ENCODE measurements at regions not wholly inside any gene's neighbourhood (a gene's known extent, or its start where the extent isn't known, plus 50 kb on each side); places are given as distances from the start of the nearest gene placed in this dataset.

DNA sequence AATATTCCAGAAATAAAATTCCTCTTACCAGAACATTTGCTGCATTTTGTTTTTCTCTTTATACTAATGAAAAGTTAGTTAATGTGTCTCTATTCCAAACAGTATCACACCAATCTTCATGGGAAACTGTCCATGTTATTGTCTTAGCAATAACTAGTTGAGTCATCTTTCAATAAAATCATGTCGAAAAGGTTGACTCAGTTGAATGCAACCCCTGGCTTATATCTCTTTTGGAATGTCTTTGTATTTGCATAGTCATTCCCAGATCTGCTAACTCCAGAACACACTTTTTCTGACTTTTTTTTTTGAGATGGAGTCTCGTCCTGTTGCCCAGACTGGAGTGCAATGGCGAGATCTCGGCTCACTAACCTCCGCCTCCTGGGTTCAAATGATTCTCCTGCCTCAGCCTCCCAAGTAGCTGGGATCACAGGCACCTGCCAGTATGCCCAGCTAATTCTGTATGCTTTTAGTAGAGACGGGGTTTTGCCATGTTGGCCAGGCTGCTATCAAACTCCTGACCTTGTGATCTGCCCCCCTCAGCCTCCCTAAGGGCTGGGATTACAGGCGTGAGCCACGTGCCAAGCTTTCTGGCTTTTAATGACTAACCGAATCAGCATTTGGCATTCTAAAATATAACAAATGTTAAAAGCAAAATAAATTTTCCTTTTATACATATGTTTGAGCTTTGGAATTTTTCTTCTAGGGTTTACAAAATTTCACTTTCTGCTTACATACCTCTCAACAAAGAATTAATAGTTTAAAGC lies 133.2 kb upstream of the GULP1 start:
- no peak for DNase-seq

DNA sequence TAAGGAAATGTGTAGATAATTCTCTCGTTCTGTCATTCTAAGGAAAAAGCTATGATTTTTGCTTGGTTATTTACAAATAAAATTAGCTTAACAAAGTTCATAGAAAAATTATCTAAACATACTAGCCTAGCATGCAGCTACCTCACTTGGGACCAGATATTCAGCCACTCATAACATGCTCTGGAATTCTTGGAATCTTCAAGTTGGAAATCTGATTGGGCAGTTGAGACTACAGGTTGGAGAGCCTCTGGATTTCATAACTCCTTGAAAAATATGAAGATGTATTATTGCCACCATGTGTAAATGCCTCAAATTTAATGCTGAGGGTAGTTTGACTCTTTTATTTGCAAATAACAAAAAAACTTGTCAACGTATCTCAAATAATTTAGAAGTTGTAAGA lies 132.2 kb upstream of the GULP1 start:
- DNase-seq: no peak

DNA sequence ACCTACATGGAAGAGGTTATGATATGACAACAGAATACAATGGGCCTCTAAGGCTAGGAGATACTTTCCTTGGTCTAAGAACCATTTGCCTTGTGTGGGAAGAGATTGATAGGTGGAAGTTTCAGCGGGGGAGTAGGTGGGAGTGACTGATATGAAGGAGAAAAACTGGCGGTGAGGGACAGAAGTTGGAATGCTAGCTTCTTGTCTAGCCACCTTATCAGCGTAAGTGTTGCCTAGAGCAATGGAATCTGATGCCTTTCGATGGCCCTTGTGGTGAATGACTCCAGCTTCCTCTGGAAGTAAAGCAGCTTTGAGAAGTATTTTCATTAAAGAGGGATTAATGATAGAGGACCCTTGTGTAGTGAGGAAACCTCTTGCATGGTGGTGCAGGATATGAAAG lies 121.3 kb upstream of the GULP1 start:
- no peak for DNase-seq

DNA sequence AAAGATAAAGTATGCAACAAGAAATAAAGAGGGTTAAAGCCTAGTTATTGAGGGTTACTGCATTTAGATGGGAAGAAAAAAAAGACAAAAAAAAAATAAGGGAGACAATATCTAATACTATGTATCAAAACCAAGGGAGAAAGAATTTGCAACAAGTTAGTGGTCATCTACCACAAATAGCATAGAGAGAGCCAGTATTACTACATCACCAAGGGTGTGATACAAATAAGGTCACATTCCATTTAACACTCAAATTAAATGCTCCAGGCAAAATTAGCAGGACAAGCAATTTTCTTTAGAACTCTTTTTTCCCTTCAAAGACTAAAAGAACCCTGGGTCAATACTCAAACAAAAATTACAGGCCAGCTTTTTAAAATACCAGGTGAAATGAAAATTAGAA lies 115.1 kb upstream of the GULP1 start:
- DNase-seq: no peak

DNA sequence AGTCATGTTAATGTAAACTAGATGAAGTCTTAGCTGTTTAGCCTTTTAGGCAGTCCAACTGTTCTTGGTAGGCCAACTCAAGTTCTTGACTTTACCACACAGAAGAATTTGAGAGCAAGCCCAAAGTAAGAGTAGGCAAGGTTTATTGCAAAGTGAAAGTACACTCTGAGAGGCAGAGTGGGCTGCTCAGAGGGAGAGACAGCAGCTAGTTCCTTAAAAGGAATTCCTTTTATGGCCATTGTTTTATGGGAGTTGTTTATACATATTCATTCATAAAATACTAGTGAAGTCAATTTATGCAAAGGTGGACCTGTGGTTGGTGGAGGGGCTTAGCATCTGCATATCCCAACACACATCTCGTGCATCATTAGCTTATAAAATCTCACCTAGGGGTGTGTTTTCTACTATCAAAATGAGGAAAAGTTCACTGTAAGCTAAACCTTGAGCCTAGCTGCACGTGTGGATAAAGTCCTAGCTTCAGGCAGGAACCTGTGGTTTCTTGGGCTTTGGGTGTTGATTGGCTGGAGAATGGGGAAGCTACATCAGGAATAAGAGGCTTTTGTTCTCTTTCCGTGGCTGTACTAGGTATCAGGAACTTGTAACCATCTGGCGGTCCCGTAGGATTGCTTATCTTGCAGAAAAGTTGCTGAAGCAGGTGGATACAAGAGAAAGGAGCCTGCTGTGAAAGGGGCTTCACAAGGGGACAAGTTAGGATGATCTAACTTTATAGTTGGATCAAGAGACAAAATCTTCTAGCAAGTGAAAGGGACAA lies 110.4 kb upstream of the GULP1 start:
- no peak for DNase-seq

DNA sequence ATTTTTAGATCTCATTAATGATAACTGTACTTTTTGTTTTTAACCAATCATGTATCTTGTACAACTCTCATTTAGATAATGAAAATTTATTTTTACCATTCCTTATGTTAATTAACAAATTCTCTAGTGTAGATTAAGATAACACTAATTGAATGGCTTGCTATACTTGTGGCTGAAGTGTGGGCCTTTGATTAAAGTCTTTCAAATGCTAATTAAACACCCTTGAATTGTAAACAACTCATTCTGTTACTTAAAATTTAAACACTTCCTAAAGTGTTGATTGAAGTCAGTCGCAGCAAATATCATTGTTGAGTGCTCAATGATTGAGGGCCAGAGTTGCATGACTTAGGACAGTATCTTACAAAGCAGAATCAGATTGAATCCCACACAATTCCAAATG lies 109.8 kb upstream of the GULP1 start:
- DNase-seq: no peak

DNA sequence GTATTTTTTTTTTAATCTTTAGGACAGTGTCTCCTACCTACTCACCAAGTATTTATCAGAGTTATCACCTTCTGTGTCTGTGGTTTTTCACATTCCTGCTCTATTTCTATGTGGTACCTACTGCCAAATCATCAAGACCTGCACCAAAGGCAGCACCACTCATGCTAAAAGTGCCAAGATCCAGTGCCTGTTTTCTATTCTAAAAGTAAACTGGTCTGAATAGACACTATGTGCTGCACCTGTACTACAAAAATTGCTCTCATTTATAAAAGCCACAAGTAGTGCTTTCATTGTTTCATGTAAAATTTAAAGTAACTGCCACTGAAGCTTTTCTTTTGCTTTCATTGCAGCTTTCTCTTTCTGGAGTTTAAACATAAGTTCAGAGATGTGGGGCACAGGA lies 103.9 kb upstream of the GULP1 start:
- no peak for DNase-seq

DNA sequence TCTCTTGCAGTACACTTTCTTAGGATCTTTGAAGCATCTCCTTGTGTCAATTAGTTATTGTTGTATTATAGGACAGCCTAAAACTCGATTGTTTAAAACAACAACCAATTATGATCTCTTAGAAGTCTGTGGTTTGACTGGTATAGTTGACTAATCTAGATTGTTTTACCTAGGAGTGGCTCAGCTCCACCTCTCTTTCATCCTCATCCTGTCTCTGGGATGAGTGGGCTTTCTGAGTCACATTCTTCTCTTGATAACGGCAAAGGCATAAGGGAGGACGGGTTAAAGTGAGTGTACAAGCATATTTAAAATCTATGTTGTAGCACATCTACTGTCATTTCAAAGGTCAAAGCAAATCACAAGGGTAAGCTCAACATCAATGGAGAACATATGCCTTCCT lies 102.3 kb upstream of the GULP1 start:
- DNase-seq: peak; percentile 5

DNA sequence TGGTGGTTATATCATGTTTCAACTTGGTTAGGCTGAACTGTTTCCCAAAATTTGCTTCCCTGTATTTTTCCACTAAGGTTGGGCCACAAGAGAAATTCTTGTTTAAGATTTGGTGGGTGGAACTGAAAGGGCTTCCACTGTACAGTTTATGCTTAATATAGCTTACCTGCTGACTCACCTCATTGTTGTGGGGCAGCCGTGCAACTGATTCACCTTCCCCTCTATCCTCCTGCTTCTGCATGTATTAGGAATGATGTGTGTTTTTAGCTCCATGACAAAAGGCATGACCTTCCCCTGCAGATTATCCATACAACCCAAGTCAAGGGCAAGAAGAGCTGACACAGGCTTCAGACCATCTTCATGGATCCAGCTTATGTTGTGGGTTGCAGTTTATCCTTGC lies 98.4 kb upstream of the GULP1 start:
- DNase-seq: no peak

DNA sequence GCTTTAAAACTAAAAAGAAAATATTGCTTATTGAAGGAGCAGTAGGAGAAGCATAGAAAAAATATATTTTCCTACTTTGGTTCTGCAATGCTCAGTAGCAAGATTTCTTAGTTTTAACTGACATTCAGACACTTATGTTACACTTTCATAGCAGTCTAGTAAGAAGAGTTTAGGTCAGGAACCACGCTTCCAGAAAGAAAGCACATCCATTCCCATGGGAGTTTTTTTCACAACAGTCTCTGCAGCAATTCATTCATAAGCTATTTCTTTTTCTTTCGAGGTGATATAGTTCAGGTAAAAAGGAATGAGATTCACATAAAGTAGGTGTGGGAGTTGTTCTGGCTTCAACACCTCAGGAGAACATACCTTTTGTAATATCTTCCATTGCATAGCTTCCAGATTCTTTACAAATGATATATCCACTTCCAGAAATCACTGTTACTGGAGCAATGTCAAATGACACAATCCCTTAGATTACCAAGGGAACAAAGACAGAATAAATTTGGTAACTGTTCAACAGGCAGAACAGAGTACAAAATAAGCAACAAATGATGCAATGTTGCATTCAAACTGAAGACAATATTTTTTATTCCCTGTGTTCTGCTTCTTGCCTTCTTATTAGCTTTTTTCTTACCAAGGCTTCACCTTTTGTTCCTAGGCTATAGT lies 95.2 kb upstream of the GULP1 start:
- DNase-seq: no peak

DNA sequence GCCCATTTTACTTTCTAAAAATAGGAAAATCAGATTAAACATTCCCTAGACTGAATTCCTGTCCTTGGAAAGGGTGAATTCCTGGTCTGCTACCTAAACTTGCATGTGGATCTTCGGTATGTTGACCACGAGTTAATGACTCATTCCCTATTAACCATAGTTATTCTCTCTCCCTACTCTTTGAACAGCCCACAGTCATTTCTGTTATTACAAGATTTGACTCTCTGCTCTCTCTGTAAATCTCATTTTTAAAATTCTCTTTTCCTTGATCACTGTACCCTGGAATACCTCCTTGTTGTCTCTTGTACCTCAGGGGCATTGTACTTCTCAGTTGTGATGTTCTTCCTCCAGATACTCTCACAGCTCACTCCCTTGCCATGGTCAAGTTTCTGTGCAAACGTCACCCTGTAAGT lies 92.0 kb upstream of the GULP1 start:
- DNase-seq: peak; percentile 5

DNA sequence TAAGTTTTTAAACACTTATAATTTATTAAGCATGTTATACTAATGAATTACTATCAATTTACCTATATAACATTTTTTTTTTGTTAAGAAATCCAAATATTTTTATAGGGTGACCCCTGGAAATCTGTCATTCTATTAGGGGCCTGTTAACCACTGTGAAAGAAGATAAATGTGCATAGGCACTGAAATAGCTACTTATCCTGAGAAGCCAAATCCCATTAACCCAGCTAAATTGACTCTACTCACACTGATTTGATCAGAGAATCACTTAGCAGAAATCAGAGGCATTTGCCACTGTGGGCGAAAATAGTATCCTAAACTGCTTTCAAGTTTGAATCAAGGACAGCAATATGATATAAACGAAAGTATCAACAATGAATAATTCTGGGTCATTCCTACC lies 90.0 kb upstream of the GULP1 start:
- DNase-seq: no peak

DNA sequence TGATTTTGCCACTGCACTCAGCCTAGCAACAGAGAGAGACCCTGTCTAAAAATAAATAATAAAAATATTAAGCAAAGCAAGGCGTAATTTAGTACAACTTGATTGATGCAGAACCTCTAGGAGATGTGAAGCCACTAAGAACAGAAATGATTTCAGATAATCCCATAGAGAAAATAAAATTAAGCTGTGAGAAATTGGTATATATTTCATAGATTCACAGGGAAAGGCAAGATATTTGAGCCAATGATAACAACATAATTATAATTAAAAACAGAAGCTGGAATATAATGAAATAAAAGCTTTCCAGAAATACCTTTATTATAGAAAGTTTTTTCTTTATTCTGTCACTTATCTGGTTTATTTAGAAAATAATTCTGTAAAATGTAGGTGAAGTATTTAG lies 88.9 kb upstream of the GULP1 start:
- DNase-seq: no peak

DNA sequence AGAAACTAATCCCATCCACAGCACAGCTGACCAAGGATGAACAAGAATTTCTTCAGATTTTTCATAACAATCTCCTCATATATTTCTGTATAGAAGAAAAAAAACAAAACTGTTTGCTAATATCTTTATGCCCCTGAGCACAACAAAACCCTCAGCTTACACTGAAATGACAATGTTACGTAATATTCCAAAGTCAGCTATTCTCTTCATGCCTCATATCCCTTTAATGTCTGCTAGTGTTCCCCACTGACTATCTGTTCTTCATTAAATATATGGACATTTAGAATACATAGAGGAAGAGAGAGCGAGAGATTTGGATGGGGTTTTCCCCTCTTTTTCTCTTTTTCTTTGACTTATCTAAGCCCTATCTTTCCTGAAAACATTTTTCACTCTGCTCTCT lies 87.9 kb upstream of the GULP1 start:
- DNase-seq: no peak

DNA sequence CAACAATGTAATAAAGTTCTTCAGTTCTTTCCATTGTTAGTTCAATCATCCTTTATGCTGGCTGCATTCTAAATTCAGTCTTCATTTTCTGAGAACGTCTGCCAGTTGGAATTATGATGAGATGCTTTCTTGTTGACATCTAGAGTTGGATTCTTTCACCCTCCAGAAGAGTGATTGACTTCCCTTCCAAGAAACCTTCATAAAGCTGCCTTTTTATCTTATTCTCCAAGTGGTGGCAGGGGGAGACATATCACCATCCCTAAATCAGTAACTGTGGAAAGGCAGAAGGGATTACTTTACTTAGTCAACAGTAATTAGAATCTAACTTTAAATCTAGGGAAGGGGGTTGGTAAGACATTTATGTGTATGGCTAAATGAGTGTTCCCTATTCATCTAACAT lies 86.8 kb upstream of the GULP1 start:
- no peak for DNase-seq

DNA sequence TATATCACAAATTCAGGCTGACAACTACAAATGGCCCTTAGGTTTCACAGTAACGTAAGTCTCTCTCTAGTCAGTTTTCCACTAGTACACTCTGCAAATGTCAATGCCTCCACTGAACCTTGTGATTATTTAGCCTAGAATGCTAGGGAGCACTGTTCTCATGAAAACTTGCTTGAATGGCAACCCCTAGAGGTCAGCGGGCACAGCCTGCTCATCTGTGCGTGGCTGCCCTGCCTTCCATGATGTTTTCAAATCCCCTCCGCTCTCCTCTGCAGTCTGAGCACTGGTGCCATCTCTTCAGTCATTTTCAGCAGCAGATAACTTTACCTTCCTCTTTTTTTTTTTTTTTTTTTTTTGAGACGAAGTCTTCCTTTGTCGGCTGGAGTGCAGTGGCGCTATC lies 84.1 kb upstream of the GULP1 start:
- no peak for DNase-seq

DNA sequence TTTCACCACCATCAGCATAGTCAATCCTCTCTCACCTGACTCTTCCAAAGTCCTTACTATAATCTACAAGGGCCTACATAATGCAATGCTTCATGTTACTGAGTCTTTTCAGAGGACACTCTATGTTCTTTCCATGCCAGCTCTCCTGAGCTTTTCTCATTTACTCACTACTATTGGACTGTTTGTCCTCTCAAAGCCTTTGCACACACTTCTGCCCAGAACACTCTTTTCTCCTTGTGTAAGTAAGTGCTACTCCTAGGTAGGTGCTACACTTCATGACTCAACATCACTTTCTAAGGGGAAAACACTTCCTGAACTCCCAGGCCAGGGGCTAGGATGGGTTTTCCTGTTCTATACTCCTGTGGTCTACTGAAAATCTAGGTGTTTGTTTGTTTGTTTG lies 82.5 kb upstream of the GULP1 start:
- DNase-seq: no peak

DNA sequence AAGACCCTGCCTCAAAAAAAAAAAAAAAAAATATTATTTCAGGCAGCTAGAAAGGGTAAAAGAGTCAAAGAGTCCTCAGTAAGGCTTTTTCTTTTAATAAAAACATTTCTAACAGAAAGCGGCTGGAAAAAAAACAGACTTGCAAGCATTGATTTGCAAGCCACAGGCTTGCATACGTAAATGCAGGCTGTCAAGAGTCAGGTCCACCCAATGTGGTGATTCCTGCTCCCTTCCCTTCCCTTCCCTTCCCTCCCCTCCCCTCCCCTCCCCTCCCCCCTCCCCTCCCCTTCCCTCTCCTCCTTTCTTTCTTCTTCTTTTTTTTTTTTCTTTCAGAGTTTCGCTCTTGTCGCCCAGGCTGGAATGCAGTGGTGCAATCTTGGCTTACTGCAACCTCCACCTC lies 74.4 kb upstream of the GULP1 start:
- no peak for DNase-seq

DNA sequence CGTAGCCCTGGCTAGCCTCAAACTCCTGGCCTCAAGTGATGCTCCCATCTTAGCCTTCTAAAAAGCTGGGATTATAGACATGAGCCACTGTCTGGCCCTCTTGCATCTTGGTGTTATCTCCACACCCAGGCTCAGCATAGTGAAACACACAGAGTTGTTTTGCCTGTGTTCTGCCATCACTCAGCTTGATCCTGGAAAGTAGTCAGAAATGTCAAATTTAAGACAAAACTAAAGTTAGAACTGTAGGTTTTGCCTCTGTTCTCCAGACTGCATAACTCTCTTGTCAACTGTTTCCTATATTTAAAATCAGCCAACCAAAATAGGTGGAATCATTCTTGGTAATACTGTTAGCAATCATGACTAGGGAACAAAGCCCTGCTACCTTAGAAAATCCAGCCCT lies 72.1 kb upstream of the GULP1 start:
- DNase-seq: no peak

DNA sequence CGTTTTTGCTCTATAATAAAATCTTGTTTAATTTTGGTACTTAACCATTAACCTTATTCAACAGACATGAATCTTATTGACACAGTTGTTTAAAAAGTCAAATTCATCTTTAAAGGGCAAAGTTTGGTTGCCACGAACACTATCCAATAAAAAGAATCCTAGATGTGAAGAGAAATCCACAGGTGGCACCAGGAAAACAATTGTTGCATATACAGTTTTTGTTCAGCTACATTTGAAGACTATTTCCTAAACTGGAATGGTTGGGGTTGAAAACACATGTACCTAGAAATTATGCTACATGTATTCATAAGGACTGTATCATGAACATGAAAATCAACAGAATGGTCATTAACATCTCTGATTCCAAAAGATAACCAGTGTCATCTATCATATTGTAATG lies 71.1 kb upstream of the GULP1 start:
- DNase-seq: no peak

DNA sequence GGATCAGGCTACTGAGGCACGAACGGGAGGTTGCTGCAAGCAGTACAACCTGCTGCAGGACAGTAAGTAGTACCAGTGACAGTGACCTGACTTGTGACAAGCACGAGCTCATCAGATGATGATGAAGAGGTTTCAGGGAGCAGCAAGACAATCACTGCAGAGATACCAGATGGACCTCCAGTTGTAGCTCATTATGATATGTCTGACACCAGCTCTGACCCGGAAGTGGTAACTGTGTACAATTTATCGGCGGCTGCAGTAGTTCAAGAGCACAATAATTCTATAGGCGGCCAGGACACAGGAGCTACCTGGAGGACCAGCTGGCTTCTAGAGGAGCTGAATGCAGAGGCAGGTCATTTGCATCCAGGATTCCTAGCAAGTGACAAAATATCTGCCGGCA lies 64.0 kb upstream of the GULP1 start:
- no peak for DNase-seq

DNA sequence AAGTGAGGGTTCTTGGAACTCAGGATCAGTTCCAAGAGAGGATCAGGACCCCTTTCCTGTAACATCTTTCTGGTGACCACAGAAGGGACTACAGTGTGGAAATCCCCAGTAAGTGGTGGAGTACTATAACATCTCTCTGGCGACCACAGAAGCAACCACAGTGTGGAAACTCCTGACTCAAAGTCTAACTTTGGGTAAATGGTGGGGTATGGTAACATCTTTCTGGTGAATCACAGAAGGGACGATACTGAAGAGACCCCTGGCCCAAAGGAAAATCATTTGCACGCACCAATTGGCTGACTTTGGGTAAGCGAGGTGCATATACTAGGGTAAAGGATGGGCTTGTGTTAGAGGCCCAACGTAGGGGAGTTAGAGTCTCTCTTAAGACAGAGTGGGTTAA lies 56.3 kb upstream of the GULP1 start:
- no peak for DNase-seq

DNA sequence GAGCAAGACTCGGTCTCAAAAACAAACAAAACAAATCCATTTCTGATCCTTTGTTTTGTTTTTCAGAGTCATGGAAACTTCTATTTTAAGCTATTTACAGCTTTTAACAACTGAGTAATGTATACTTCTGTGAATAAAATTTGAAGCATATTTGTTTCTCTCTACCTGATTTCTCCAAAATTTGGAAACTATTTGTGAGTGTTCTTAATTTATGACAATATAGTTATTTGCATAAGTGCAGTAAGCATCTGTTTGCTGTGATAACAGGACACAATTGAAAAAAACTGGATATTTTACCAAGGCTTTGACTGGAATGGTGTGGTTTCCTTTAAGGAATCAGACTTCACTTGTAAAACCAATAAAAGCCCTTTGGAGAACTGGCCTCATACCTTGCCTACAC lies 53.3 kb upstream of the GULP1 start:
- DNase-seq: no peak

All from T1000 (cell line).